IMR-90 (cell line): ENCODE measurements at regions not wholly inside any gene's neighbourhood (a gene's known extent, or its start where the extent isn't known, plus 50 kb on each side); places are given as distances from the start of the nearest gene placed in this dataset.

Source experiments
- ATAC-seq: fragments of 200-7000 bp; cut with Tn5 transposase; 2 replicates; pipeline ENCODE4 v1.9.1; 2020; ENCODE audit warnings: low read depth, mild to moderate bottlenecking, moderate library complexity
- BruUV-seq: library from RNA; stranded (reverse); fragments of 400-500 nt; replicated peaks from 2 replicates; lab custom pipeline; 2021; lab: Mats Ljungman, UMichigan
- CTCF ChIA-PET: fragments of 300-600 bp; formaldehyde crosslinking; extraction: SDS; loops from one replicate; lab custom pipeline; 2021; ENCODE audit warnings: antibody characterized with exemption; lab: Yijun Ruan, JAX
- POLR2A ChIA-PET: fragments of 300-600 bp; sonication (Branson Sonifier 250); formaldehyde crosslinking; loops from one replicate; lab custom pipeline; 2022; ENCODE audit warnings: antibody characterized with exemption; ENCODE audit not compliant: unreplicated experiment; lab: Charles Lee
- DNase-seq: peaks from one replicate; pipeline ENCODE4 v3.0.0; 2013
- H2AFZ ChIP-seq: replicated peaks from 2 replicates; pipeline ENCODE3; 2013; ENCODE audit warnings: low read length, mild to moderate bottlenecking; ENCODE audit not compliant: poor library complexity
- H2AK5ac ChIP-seq: 2 replicates; pipeline ENCODE4 v1.6.1; 2013; ENCODE audit warnings: low read depth, low read length, inconsistent platforms
- H2AK9ac ChIP-seq: replicated peaks from 2 replicates; pipeline ENCODE3; 2013; ENCODE audit warnings: mild to moderate bottlenecking, low read depth, low read length, moderate library complexity; ENCODE audit not compliant: poor library complexity
- H2BK120ac ChIP-seq: 2 replicates; pipeline ENCODE4 v1.6.1; 2013; ENCODE audit warnings: low read depth, low read length, inconsistent platforms
- H2BK15ac ChIP-seq: 3 replicates; pipeline ENCODE4 v1.6.1; 2013; ENCODE audit warnings: low read depth, low read length, inconsistent platforms
- H2BK20ac ChIP-seq: 2 replicates; pipeline ENCODE4 v1.6.1; 2013; ENCODE audit warnings: low read depth, mild to moderate bottlenecking, inconsistent platforms, low read length, moderate library complexity
- H2BK5ac ChIP-seq: 2 replicates; pipeline ENCODE4 v1.6.1; 2013; ENCODE audit warnings: mild to moderate bottlenecking, low read depth, low read length, inconsistent platforms; ENCODE audit not compliant: poor library complexity, severe bottlenecking
- H3K14ac ChIP-seq: replicated peaks from 2 replicates; pipeline ENCODE4 v1.6.1; 2013; ENCODE audit warnings: low read depth, low read length, inconsistent platforms
- H3K18ac ChIP-seq: 2 replicates; pipeline ENCODE4 v1.6.1; 2013; ENCODE audit warnings: low read depth, low read length, control low read depth
- H3K23ac ChIP-seq: 2 replicates; pipeline ENCODE4 v1.6.1; 2013; ENCODE audit warnings: low read depth, low read length, inconsistent platforms
- H3K27ac ChIP-seq: 2 replicates; pipeline ENCODE4 v1.5.1; 2013; ENCODE audit warnings: mild to moderate bottlenecking, control low read depth, low read length; ENCODE audit not compliant: insufficient read depth
- H3K27me3 ChIP-seq: 2 replicates; pipeline ENCODE4 v1.6.1; 2013; ENCODE audit warnings: low read length; ENCODE audit not compliant: control insufficient read depth, insufficient read depth
- H3K36me3 ChIP-seq: 2 replicates; pipeline ENCODE4 v1.6.1; 2013; ENCODE audit warnings: low read length, mixed read lengths; ENCODE audit not compliant: control insufficient read depth, insufficient read depth
- H3K4ac ChIP-seq: 2 replicates; pipeline ENCODE4 v1.6.1; 2013; ENCODE audit warnings: low read depth, low read length, inconsistent platforms
- H3K4me1 ChIP-seq: 2 replicates; pipeline ENCODE4 v1.6.1; 2013; ENCODE audit warnings: low read length, mixed read lengths; ENCODE audit not compliant: control insufficient read depth, insufficient read depth
- H3K4me2 ChIP-seq: 2 replicates; pipeline ENCODE4 v1.6.1; 2013; ENCODE audit warnings: low read depth, mild to moderate bottlenecking, control low read depth, low read length, moderate library complexity
- H3K4me3 ChIP-seq: 2 replicates; pipeline ENCODE4 v1.5.1; 2013; ENCODE audit warnings: low read depth, mild to moderate bottlenecking, control low read depth, low read length, moderate library complexity; ENCODE audit not compliant: insufficient read depth
- H3K56ac ChIP-seq: 2 replicates; pipeline ENCODE4 v1.6.1; 2013; ENCODE audit warnings: low read length, inconsistent platforms; ENCODE audit not compliant: insufficient read depth; ENCODE audit errors: extremely low read depth
- H3K79me1 ChIP-seq, 2 experiments: 2 replicates each; pipeline ENCODE4 v1.6.1; 2013; ENCODE audit warnings: low read length in 2 of 2, inconsistent platforms in 1 of 2, low read depth in 1 of 2
- H3K9ac ChIP-seq: 2 replicates; pipeline ENCODE4 v1.6.1; 2013; ENCODE audit warnings: low read depth, low read length, control low read depth
- H3K9me1 ChIP-seq: 2 replicates; pipeline ENCODE4 v1.6.1; 2013; ENCODE audit warnings: low read length, inconsistent platforms; ENCODE audit not compliant: insufficient read depth
- H3K9me3 ChIP-seq: 2 replicates; pipeline ENCODE4 v1.6.1; 2013; ENCODE audit warnings: low read length; ENCODE audit not compliant: control insufficient read depth, insufficient read depth
- H4K20me1 ChIP-seq: 2 replicates; pipeline ENCODE4 v1.6.1; 2013; ENCODE audit warnings: low read length, inconsistent platforms; ENCODE audit not compliant: insufficient read depth
- H4K5ac ChIP-seq: 2 replicates; pipeline ENCODE4 v1.6.1; 2013; ENCODE audit warnings: mild to moderate bottlenecking, low read depth, low read length, control low read depth
- H4K8ac ChIP-seq, 2 experiments: 2 replicates each; pipeline ENCODE4 v1.6.1; 2013; ENCODE audit warnings: low read depth in 2 of 2, low read length in 2 of 2, control low read depth in 1 of 2, inconsistent platforms in 1 of 2
- H4K91ac ChIP-seq: 2 replicates; pipeline ENCODE4 v1.6.1; 2013; ENCODE audit warnings: low read depth, low read length, inconsistent platforms; ENCODE audit not compliant: insufficient read depth
- BHLHE40 ChIP-seq: fragments of 150-350 bp; IDR thresholded peaks from 2 replicates; pipeline ENCODE4 v1.6.1; 2016; ENCODE audit warnings: mild to moderate bottlenecking, low read depth, low read length
- CEBPB ChIP-seq: IDR thresholded peaks from 2 replicates; pipeline ENCODE4 v1.6.1; 2012; ENCODE audit warnings: low read depth, low read length, improper control_type of control experiment
- CHD1 ChIP-seq: IDR thresholded peaks from 2 replicates; pipeline ENCODE4 v1.6.1; 2012; ENCODE audit warnings: low read depth, low read length, improper control_type of control experiment
- CTCF ChIP-seq: conservative IDR thresholded peaks from 2 replicates; pipeline ENCODE4 v1.5.1; 2012; ENCODE audit warnings: mild to moderate bottlenecking, low read depth, low read length, improper control_type of control experiment
- ELK1 ChIP-seq: fragments of 150-350 bp; IDR thresholded peaks from 2 replicates; pipeline ENCODE4 v1.6.1; 2016; ENCODE audit warnings: low read depth, mild to moderate bottlenecking, low read length, moderate library complexity, borderline replicate concordance
- FOS ChIP-seq: fragments of 150-350 bp; IDR thresholded peaks from 2 replicates; pipeline ENCODE4 v1.6.1; 2016; ENCODE audit warnings: low read depth, low read length
- MAZ ChIP-seq: IDR thresholded peaks from 2 replicates; pipeline ENCODE4 v1.6.1; 2012; ENCODE audit warnings: low read depth, mild to moderate bottlenecking, low read length, improper control_type of control experiment, moderate library complexity, borderline replicate concordance
- MXI1 ChIP-seq: IDR thresholded peaks from 2 replicates; pipeline ENCODE4 v1.6.1; 2012; ENCODE audit warnings: low read depth, mild to moderate bottlenecking, low read length, moderate library complexity, borderline replicate concordance
- NFE2L2 ChIP-seq: fragments of 150-350 bp; IDR thresholded peaks from 2 replicates; pipeline ENCODE4 v1.6.1; 2016; ENCODE audit warnings: low read depth, mild to moderate bottlenecking, low read length
- POLR2A ChIP-seq: IDR thresholded peaks from 2 replicates; pipeline ENCODE4 v1.6.1; 2012; ENCODE audit warnings: mild to moderate bottlenecking, low read depth, low read length
- RAD21 ChIP-seq: IDR thresholded peaks from 2 replicates; pipeline ENCODE4 v1.6.1; 2012; ENCODE audit warnings: low read length, improper control_type of control experiment
- RCOR1 ChIP-seq: IDR thresholded peaks from 2 replicates; pipeline ENCODE4 v1.6.1; 2012; ENCODE audit warnings: mild to moderate bottlenecking, low read length, improper control_type of control experiment; ENCODE audit not compliant: insufficient replicate concordance
- RFX5 ChIP-seq: IDR thresholded peaks from 2 replicates; pipeline ENCODE4 v1.8.0; 2012; ENCODE audit warnings: low read depth, mild to moderate bottlenecking, low read length, moderate library complexity
- SMC3 ChIP-seq: fragments of 150-350 bp; IDR thresholded peaks from 2 replicates; pipeline ENCODE4 v1.6.1; 2016; ENCODE audit warnings: low read depth, mild to moderate bottlenecking, antibody characterized with exemption, low read length, moderate library complexity
- USF2 ChIP-seq: fragments of 150-350 bp; IDR thresholded peaks from 2 replicates; pipeline ENCODE4 v1.6.1; 2017; ENCODE audit warnings: mild to moderate bottlenecking, antibody characterized with exemption, low read length, low read depth
- WGBS, 2 experiments: methylation state at CpG; one replicate each; pipeline versions ENCODE4 v1.1.5 to v1.1.7; 2013; ENCODE audit warnings: missing lambda C conversion rate in 2 of 2; ENCODE audit not compliant: insufficient read length in 1 of 2; ENCODE audit errors: extremely low coverage in 2 of 2; 5-methylcytosine and 5-hydroxymethylcytosine counted together
- dilution Hi-C: fragments of 300-500 bp; cut with HindIII; formaldehyde crosslinking; loops from one replicate; pipeline ENCODE4 v1.14.3; 2018; ENCODE audit warnings: low sequenced_read_pairs; ENCODE audit not compliant: unreplicated experiment
- in situ Hi-C: fragments of 300-500 bp; cut with MboI; formaldehyde crosslinking; loops from 3 replicates; pipeline ENCODE4 v1.14.3; 2019; ENCODE audit warnings: low sequenced_read_pairs, inconsistent platforms, mixed read lengths
- intact Hi-C: fragments of 100-400 bp; cut with micrococcal nuclease; formaldehyde crosslinking; loops from 2 replicates; pipeline ENCODE4 v1.10.0; 2022

- Histone ChIP-seq H2BK15ac (no peak overlapping the region), H2BK5ac (no peak overlapping the region), H2AK5ac (no peak overlapping the region), H3K36me3 (no peaks in the 10 kb centered on the region), H2BK20ac (no peak overlapping the region), H4K5ac (no peak overlapping the region), H3K14ac (no peak overlapping the region), H2AFZ (no peak overlapping the region), H3K9ac (no peak overlapping the region), H3K23ac (no peak overlapping the region), H4K91ac (no peak overlapping the region), H3K79me1 (no peaks in the 10 kb centered on the region), H4K8ac (no peak overlapping the region), H3K9me3 (no peaks in the 10 kb centered on the region), H3K56ac (no peak overlapping the region), H2AK9ac (no peak overlapping the region), H3K27ac (no peak overlapping the region), H2BK120ac (no peak overlapping the region), H3K18ac (no peak overlapping the region), H3K4me3 (no peak overlapping the region), H3K27me3 (no peaks in the 10 kb centered on the region), H3K4ac (no peak overlapping the region), H3K4me2 (no peak overlapping the region), H4K20me1 (no peaks in the 10 kb centered on the region), H3K9me1 (no peaks in the 10 kb centered on the region), H3K4me1 (no peaks in the 10 kb centered on the region)
- TF ChIP-seq RAD21 (no peak), USF2 (no peak), BHLHE40 (no peak), NFE2L2 (no peak), CEBPB (no peak), CHD1 (no peak), MAZ (no peak), SMC3 (no peak), POLR2A (no peak), CTCF (no peak), RCOR1 (no peak), RFX5 (no peak), ELK1 (no peak), MXI1 (no peak), FOS (no peak)
- POLR2A ChIA-PET, result no interaction called here
- ATAC-seq, result no peak
- BruUV-seq, result no TSS peak
- in situ Hi-C loops (no loop called here), intact Hi-C loops (no loop called here), dilution Hi-C loops (no loop called here)
- DNase-seq, result no peak
- CTCF ChIA-PET, result no interaction called here
- WGBS, 2 experiments, result no CpG with 5 or more reads among the region's 7 CpGs
Measured at GRCh38 chr10:90180886-90181691, 479.7 kb downstream of the KIF20B start.
